ENCODE measurements at regions not wholly inside any gene's neighbourhood (a gene's known extent, or its start where the extent isn't known, plus 50 kb on each side); places are given as distances from the start of the nearest gene placed in this dataset.

DNA sequence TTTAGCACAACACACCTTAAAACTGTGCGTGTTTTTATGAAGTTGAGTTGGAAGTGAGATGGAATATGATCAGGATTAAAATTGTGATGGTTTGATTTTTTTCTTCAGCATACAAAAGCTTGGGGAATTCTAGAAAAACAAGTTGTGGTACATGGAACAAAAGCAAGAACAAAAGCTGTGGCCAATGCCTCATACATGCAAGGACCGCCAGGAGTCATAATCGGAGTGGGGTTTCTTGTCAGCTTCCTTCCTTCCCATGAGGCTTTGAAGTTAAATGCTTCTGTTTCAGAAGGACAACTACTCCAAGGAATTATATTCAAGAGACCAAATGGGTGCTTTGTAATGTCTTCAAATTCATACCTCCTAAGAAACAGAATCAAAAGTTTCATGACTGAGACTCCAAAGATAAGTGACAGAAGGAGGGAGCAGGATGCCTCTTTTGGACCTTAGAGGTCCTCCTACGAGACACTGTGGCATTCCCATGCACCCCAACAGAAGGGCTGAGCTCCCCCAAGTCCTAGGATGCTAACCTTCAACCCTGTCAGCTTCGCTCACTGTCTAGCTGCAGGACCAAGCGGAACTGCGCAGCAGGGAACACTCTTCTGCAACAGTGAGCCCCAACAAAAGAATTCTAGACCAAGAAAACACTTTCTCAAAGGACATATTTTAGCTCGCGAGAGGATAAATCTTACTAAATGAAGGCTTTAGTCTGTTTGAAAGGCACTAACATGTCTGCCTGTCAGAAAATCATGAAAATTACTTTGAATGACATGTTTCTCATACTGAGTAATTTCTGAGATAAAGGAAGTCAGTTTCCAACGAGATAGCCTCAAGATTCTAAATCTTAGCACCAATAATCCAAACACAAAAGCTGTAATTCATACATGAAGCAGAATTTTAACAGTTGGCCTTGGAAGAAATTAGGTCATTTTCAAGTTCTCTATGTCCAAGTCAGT is 108.5 kb upstream of the NHSL1 start:
- peak; percentile 6 for DNase-seq (ENCODE audit: low spot score)

DNA sequence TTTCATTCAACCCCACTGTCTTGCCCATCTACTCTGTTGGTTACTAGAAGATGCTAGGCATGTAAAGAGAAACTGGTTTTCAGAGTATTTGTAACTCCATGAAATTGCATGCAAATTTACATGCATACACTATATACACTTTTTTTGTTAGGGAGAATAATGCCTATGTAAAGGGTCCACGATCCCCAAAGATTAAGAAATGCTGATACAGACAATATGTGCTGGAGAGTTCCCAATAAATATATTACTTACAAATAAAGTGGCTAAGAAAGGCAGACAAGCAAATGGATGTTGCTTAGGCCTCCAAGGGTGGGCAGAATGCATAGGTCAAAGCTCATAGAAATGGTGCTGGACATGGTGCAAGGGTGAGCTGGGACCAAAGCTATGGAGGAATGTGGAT is 109.6 kb upstream of the NHSL1 start:
- DNase-seq (ENCODE audit: low spot score): no peak

DNA sequence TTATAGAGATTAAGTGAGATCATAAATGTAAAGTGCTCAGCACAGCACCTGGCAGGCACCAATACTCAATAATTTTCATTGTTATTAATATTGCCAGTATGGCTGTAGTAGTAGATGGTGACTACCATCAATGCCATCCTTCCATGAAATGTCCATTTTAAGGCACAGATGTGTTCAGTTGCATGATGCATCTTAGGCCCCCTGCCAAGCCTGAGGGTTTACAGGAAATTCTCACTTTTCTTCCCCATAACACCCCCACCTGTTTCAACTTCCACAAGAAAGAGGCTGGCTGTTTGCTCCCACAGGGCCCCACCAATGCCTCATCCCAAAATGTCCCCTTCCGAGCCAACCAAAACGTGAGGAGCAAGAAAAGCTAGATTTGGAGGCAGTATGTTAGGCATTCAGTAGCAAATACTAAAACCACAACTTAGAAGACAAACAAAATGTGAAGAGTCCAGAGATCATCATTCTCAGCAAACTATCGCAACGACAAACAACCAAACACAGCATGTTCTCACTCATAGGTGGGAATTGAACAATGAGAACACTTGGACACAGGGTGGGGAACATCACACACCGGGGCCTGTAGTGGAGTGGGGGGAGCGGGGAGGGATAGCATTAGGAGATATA is 110.6 kb upstream of the NHSL1 start:
- DNase-seq (ENCODE audit: low spot score): no peak

DNA sequence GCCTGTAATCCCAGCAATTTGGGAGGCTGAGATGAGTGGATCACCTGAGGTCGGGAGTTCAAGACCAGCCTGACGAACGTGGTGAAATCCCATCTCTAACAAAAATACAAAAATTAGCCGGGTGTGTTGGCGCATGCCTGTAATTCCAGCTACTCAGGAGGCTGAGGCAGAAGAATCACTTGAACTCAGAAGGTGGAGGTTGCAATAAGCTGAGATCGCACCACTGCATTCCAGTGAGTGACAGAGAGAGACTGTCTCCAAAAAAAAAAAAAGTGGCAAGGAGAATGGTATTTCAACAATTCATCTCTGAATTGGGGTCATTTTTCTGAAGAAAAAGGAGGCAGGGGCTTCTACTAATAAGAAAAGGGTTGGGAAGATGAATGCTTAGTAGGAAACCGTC is 111.5 kb upstream of the NHSL1 start:
- no peak for DNase-seq (ENCODE audit: low spot score)

DNA sequence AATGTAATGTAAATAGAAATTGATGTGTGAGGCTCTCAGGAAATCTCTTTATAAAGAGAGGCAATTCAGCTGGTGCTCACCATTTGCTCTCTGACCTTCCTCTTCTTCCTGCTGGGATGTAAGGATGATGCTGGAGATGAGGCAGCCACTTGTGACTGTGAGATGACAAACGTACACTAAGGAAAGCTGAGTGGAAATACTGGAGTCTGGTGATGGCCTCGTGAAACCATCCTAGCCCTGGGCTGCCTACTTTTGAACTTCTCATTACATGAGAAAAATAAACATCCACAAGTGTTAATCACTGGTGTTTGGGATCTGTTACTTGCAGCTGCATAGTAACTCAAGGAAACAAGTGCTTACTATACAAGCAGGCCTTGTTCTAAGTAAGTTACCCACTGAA is 114.9 kb upstream of the NHSL1 start:
- no peak for DNase-seq (ENCODE audit: low spot score)

DNA sequence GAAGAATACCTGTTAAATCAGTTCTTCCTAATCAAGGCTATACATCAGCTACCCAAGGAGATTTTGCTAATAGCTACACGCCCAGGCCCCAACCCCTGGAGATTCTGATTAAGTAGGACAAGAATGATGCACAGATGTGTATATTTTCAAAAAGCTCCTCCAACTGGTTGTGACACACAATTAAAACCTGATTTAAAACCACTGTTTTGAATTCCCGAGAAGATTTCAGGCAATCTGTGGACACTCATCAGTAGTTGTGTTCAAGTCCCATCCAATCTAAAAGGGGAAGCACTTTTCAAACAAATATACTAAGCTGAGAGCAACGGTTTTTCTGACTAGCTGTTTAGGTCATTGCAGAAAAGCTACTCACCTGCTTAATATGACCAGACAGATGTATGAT is 118.9 kb upstream of the NHSL1 start:
- DNase-seq (ENCODE audit: low spot score): no peak

DNA sequence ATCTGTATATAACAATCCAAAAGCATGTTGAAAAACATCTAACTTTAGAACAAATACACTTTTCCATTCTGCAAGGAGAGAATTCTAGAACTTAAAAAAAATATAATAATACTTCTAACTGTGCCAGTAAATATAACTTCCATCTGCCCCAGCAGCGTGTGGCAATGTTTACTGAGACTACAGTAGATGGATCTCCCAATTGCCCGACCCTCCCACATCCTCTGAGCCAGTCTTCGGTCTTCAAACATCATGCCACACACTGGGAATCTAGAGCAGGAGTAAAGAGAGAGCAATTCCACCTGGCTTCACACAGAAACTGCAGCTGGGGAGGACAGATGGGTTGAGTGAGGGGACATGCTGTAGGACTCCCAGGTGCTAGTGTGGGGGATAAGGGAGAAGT is 121.3 kb upstream of the NHSL1 start:
- DNase-seq (ENCODE audit: low spot score): no peak

DNA sequence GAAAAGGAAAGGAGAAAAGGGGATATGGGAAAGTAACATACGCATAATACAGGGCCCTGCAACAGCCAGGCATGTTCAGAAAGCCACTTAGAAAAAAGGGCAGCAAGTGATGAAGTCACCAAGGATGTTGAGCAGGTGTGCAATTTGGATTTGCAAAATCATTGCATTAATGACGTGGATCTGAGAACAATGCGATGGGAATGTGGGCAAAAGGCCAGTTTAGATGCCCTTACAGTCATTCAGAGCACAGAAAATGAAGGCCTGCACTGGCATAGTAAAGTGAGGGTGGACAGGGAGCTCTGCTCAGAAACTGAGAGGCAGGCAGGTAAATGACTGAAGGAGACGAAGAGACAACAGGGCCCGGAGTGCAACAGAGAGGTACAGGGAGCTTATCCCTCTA is 123.7 kb upstream of the NHSL1 start:
- no peak for DNase-seq (ENCODE audit: low spot score)

DNA sequence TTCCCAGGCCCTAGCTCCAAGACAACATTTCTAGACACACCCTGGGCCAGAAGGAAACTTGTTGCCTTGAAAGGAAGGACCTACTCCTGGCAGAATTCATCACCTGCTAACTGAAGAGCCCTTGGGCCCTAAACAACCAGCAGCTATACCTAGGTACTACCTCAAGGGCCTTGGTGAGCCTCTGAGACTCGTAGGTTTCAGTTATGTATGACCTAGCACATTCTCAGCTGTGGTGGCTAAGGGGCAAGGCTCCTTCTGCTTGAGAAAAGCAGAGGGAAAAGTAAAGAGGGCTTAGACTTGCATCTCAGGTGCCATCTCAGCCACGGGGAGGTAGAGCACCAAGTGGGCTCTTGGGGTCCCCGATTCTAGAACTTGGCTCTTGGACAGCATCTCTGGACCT is 132.3 kb upstream of the NHSL1 start:
- no peak for DNase-seq (ENCODE audit: low spot score)

DNA sequence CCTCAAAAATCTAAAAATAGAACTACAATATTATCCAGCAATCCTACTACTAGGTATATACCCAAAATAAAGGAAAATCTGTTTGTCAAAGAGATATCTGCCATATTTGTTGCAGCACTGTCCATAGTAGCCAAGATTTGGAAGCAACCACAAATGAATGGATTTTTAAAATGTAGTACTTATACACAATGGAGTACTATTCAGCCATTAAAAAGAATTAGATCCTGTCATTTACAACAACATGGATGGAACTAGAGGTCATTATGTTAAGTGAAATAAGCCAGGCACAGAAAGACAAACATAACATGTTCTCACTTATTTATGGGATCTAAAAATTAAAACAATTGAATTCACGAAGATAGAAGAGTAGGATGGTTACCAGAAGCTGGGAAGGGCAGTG is 135.7 kb upstream of the CCDC28A start:
- DNase-seq (ENCODE audit: low spot score): no peak

DNA sequence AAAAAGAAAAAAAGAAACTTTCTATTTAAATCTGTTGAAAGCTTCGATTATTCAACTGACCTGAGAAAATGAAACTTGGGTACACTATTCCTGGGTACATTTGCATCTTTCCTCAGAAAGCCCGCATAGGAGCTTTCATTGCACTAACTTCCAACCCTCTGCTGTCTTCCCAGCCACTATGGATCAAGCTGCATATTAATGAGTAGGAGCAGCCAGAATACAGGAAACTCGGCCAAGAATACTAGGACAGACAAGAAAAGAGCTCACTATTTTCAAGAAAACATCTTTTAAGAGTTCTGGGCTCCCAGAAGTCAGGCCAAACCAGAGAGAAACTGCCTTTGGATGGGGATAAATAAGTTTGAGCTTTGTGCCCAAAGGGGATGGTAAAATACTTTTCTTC is 135.0 kb upstream of the CCDC28A start:
- DNase-seq (ENCODE audit: low spot score): no peak

DNA sequence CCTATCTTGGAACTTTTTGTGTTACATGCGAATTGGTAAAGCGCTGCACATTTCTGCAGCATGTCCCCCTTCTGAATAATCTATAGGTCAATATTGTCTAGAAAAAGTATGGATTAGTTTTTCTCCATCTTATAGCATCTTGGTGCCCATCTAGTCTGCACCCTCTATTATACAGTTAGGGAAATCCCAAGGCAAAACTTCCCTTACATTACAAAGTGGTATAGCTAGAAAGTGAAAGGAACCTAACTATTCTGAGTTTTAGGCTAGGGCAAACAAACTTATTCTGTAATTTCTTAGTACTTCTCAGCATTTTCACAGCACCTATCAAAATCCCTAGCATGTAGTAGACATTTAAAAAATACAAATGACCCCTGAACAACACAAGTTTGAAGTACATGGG is 133.5 kb upstream of the CCDC28A start:
- DNase-seq (ENCODE audit: low spot score): no peak

DNA sequence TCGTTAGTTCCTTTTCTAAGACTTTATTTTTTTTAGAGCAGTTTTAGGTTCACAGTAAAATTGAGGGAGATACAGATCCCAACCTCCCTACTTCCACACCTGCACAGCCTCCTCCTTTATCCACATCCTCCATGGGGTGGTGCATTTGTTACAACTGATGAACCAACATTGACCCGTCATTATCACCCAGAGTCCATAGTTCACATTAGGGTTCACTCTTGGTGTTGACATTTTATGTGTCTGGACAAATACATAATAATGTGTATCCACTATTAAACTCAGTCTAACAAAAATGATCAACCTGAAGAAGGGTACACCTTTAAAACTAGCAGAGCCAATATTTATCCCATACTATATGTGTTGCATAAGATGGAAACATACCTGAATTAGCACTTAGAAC is 130.4 kb upstream of the CCDC28A start:
- DNase-seq (ENCODE audit: low spot score): no peak

DNA sequence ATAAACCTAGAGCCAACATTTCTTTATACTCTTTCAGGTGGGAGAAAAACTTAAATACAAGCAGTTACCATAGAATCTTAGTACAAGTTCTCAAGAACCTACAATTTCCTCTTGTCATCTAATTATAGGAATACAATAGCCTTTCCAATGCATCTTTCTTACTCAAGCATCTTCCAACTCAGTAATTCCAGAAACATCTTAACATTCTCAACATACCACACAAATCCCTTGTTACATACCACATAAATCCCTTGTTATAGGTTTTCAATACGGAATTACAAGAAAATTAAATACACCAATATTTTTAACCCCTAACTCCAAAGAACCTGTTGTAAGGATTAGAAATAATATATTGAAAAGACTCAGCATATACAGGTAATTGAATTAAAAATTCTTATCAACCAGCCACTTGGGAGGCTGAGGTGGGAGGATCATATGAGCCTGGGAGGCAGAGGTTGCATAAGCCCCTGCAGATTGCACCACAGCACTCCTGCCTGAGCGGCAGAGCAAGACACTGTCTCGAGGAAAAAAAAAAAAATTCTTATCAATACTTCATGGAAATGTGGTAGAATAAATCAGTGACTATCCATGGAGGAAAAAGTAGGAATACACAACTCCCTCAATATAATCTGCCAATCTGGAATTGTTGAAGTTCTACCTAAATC is 127.5 kb upstream of the CCDC28A start:
- DNase-seq (ENCODE audit: low spot score): no peak

DNA sequence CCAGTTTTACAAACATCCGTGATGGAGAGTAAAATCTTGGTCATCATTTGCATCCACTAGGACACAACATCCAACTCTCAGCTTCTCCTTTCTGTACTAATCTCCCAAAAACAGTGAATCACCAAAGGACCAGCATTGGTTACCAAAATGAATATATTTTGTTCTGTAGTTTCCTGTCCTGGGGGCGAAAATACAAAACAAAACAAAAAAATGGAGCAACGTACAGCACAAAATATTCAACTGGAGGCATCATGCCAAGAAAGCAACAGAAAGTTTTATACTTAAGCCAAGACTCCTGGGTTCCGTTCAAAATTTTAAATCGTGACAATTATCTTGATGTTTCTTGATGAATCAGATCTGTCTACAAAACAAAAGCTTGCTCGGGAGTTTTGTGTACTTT is 126.6 kb upstream of the CCDC28A start:
- no peak for DNase-seq (ENCODE audit: low spot score)

DNA sequence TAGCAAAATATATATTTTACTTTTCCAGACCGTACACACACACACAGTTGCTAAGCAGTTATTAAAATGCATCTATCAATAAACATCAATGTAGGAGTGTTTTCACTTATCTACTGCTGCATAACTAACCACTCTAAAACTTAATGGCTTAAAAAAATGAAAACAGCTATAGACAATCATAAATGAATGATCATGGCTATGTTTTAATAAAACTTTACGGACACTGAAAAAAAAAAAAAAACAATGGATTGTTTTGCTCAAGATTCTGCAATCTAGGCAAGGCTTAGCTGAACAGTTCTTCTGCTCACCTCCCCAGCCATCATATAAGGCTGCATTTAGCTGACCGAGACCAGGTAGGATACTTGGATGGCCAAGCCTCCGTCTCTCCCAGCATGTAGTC is 125.4 kb upstream of the CCDC28A start:
- DNase-seq (ENCODE audit: low spot score): no peak

DNA sequence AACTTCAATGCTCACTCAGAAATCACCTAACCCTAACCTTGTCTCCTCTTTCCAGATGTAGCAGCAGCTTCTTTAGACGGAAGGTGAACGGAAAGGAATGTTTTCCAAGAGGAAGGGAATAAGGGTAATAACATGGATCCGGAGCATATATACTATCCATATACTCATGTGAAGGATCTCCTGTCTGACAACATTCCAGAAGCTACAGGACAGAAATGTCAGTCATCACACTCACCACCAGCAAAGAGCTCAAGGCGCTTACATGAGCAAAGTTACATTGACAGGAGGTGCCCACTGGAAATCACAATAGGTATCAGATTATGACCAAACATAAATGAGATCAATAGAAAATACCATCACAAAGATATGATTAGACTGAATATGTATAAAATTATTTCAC is 122.1 kb upstream of the CCDC28A start:
- no peak for DNase-seq (ENCODE audit: low spot score)

DNA sequence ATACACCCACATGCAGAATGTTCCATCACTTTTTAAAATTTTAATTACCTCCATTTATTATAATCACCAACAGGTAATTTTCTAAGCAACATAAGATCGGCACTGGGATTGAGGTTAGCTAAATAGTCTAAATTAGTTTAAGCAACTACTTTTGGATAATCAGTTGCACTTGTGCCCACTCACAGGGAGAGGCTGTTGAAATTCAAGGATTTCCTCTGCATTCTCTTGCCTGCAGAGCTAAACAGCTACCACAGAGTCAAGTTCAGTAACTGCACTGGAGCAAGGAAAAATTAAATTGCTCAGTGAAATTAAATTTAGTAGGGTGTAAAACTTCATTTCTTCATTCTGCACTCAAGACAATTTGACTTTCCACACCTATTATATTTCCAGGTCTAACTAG is 120.7 kb upstream of the CCDC28A start:
- DNase-seq (ENCODE audit: low spot score): no peak

DNA sequence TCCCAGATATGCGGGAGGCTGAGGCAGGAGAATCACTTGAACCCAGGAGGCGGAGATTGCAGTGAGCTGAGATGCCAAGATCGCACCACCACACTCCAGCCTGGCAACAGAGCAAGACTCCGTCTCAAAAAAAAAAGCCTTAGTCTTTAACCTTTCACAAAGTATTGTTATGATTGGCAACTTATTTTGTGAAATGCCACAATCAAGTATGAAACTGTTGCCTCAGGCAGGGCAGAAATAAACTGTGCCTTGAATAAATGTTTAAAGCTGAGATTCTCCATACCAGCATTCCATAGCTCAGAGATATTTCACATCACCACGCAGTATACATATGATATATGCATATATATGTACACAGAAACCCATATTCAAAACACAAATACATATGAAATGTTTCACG is 120.1 kb upstream of the CCDC28A start:
- no peak for DNase-seq (ENCODE audit: low spot score)

DNA sequence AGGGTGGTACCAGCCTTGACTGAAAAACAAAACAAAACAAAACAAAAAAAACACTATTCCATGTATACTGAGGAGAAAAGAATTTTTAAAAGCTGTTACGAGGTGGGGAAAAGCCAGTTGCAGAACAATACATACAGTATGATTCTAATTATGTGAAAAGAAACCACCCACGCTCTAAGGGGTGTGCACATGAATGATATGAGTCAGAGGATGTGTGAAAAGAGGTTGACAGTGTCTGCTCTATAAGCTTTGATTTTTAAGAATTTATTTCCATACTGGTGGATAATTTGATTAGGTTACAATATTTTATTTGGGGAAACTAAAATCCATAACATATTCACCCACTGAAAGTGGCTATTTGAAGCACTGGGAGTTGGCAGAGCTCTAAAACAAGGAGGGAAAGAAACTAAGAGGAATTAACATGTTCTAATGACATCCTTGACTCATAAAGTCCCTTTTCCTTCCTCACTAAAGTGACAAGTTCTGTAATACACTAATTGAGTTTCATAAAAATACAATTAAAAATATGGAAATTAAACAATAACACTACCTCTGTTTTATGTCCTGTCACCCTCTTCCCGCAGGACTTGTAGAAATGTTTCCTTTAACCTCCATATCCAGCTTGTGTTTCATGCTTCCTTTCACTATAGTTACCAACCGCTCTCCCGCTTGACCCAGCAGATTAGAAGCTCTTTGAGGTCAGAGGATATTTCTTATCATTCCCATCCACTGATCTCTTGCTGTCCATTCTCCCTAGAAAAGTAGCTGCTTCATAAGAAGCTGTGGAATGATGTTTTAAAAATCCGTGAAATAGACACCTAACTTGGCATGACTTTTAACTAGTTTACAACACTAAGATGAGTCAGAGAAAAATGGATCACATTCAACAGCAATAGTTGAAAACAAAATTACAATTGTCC is 118.6 kb upstream of the CCDC28A start:
- DNase-seq (ENCODE audit: low spot score): no peak

DNA sequence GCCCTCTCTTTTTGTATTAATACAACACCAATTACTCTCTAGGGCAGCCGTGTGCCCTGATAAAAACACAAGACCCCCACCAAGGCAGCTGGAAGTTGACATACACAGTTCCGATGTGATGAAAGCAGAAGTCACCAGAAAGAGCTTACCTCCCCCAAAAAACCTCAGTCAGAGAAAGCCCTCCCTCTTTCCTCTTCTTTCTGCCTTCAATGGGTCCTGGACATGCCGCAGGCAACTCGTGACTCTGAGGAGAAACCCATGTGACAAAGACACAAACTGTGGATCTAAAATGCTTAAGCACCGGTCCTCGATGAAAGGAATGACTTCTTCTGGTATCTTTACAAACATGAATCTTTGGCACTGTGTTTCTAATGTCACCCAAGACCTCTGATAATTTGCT is 117.7 kb upstream of the CCDC28A start:
- DNase-seq (ENCODE audit: low spot score): no peak

Data from cerebellar cortex (tissue), 1 donor.